ENCODE measurements at regions not wholly inside any gene's neighbourhood (a gene's known extent, or its start where the extent isn't known, plus 50 kb on each side); places are given as distances from the start of the nearest gene placed in this dataset.
"Not testable (repeated sequence)": the region's sequence is repeated elsewhere in the genome, so short reads cannot be mapped to it uniquely, and the experiment has no call there.

DNA sequence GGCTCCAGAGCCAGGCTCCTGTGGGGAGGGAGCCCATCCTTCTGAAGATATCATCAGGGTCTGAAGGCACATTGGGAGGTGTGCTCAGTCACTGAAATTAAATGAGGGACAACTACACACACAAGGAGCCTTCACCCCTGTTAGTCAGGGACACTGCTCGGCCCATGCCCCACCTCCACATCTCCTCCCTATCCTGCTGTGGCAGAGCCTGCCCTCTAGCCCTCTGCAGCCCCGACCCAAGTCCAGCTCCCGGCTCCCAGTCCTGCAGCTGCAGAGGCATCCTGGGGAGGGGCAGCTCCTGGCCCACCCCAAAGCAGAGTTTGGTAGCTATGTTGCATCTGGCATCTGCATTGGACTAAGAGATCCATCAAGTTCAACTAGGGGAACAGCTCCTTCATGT lies 136.3 kb downstream of the ZNF248 start:
- no peak for DNase-seq (ENCODE audit: low spot score)
- Mint-ChIP-seq H3K36me3 (peaks cover 67% of the 10 kb centered on the region), H3K4me1 (no peaks in the 10 kb centered on the region), H3K4me3 (no peak overlapping the region), H3K9me3 (peaks cover 75% of the 10 kb centered on the region), H3K27me3 (ENCODE audit: low read depth) (peaks cover 13% of the 10 kb centered on the region), H3K27ac (no peak overlapping the region)
- TF ChIP-seq TCF7 (CRISPR knock-in tag; IDR thresholded peaks at IDR 0.05; ENCODE audit: low read depth) (no peak), TEAD4 (CRISPR knock-in tag; IDR thresholded peaks at IDR 0.05) (no peak), ZNF396 (CRISPR knock-in tag; IDR thresholded peaks at IDR 0.05; ENCODE audit: borderline replicate concordance) (no peak), CREM (CRISPR knock-in tag; IDR thresholded peaks at IDR 0.05) (no peak), GTF2I (CRISPR knock-in tag; conservative IDR thresholded peaks at IDR 0.05) (no peak), ZNF232 (CRISPR knock-in tag; IDR thresholded peaks at IDR 0.05) (no peak), JUN (CRISPR knock-in tag; IDR thresholded peaks at IDR 0.05) (no peak), FOXK1 (CRISPR knock-in tag; IDR thresholded peaks at IDR 0.05) (no peak), ZNF263 (CRISPR knock-in tag; IDR thresholded peaks at IDR 0.05; ENCODE audit: low read depth) (no peak), ZNF121 (CRISPR knock-in tag; IDR thresholded peaks at IDR 0.05) (no peak), ZNF671 (CRISPR knock-in tag; IDR thresholded peaks at IDR 0.05) (no peak), GRHL2 (CRISPR knock-in tag; IDR thresholded peaks at IDR 0.05; ENCODE audit: insufficient replicate concordance, severe bottlenecking) (no peak), MYBL2 (CRISPR knock-in tag; IDR thresholded peaks at IDR 0.05) (no peak)
- TF ChIP-seq, protein P1, sequence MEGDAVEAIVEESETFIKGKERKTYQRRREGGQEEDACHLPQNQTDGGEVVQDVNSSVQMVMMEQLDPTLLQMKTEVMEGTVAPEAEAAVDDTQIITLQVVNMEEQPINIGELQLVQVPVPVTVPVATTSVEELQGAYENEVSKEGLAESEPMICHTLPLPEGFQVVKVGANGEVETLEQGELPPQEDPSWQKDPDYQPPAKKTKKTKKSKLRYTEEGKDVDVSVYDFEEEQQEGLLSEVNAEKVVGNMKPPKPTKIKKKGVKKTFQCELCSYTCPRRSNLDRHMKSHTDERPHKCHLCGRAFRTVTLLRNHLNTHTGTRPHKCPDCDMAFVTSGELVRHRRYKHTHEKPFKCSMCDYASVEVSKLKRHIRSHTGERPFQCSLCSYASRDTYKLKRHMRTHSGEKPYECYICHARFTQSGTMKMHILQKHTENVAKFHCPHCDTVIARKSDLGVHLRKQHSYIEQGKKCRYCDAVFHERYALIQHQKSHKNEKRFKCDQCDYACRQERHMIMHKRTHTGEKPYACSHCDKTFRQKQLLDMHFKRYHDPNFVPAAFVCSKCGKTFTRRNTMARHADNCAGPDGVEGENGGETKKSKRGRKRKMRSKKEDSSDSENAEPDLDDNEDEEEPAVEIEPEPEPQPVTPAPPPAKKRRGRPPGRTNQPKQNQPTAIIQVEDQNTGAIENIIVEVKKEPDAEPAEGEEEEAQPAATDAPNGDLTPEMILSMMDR (IDR thresholded peaks at IDR 0.05): no peak
- TF ChIP-seq, protein P2, sequence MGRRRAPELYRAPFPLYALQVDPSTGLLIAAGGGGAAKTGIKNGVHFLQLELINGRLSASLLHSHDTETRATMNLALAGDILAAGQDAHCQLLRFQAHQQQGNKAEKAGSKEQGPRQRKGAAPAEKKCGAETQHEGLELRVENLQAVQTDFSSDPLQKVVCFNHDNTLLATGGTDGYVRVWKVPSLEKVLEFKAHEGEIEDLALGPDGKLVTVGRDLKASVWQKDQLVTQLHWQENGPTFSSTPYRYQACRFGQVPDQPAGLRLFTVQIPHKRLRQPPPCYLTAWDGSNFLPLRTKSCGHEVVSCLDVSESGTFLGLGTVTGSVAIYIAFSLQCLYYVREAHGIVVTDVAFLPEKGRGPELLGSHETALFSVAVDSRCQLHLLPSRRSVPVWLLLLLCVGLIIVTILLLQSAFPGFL (CRISPR knock-in tag; IDR thresholded peaks at IDR 0.05; ENCODE audit: borderline replicate concordance): no peak
- TF ChIP-seq, protein P3, sequence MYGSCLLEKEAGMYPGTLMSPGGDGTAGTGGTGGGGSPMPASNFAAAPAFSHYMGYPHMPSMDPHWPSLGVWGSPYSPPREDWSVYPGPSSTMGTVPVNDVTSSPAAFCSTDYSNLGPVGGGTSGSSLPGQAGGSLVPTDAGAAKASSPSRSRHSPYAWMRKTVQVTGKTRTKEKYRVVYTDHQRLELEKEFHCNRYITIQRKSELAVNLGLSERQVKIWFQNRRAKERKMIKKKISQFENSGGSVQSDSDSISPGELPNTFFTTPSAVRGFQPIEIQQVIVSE (CRISPR knock-in tag; IDR thresholded peaks at IDR 0.05; ENCODE audit: borderline replicate concordance): no peak
- TF ChIP-seq, protein P4, sequence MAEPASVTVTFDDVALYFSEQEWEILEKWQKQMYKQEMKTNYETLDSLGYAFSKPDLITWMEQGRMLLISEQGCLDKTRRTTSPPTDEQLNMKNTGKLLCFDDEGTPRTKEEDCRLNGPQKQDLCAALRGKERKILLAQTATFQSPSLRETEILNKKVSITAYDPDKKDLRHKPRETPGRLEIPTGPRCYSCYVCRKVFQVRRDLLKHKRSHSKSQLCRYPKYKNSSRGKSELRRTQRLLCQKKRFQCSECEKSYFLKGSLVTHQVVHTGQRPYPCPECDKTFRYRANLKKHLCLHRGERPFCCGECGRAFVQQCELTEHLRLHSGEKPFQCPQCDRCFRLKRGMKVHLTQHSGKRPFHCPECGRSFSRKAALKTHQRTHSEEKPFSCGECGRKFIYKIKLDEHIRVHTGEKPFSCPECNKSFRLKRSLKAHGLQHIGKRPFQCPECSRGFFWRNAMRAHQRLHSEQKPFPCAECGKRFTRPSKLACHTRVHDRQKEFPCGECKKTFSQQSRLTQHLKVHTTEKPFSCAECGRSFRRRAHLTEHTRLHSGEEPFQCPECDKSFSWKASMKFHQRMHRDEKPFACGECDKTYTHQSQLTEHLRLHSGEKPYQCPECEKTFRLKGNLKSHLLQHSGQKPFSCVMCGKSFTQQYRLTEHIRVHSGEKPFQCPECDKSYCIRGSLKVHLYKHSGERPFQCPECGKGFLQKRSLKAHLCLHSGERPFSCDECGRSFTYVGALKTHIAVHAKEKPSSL (CRISPR knock-in tag; conservative IDR thresholded peaks at IDR 0.05): no peak
- TF ChIP-seq, protein P5, sequence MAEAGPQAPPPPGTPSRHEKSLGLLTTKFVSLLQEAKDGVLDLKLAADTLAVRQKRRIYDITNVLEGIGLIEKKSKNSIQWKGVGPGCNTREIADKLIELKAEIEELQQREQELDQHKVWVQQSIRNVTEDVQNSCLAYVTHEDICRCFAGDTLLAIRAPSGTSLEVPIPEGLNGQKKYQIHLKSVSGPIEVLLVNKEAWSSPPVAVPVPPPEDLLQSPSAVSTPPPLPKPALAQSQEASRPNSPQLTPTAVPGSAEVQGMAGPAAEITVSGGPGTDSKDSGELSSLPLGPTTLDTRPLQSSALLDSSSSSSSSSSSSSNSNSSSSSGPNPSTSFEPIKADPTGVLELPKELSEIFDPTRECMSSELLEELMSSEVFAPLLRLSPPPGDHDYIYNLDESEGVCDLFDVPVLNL (CRISPR knock-in tag; IDR thresholded peaks at IDR 0.05; ENCODE audit: borderline replicate concordance, low read depth): no peak
- TF ChIP-seq, protein P6, sequence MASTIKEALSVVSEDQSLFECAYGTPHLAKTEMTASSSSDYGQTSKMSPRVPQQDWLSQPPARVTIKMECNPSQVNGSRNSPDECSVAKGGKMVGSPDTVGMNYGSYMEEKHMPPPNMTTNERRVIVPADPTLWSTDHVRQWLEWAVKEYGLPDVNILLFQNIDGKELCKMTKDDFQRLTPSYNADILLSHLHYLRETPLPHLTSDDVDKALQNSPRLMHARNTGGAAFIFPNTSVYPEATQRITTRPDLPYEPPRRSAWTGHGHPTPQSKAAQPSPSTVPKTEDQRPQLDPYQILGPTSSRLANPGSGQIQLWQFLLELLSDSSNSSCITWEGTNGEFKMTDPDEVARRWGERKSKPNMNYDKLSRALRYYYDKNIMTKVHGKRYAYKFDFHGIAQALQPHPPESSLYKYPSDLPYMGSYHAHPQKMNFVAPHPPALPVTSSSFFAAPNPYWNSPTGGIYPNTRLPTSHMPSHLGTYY (CRISPR knock-in tag; IDR thresholded peaks at IDR 0.05): no peak
- TF ChIP-seq, protein P7, sequence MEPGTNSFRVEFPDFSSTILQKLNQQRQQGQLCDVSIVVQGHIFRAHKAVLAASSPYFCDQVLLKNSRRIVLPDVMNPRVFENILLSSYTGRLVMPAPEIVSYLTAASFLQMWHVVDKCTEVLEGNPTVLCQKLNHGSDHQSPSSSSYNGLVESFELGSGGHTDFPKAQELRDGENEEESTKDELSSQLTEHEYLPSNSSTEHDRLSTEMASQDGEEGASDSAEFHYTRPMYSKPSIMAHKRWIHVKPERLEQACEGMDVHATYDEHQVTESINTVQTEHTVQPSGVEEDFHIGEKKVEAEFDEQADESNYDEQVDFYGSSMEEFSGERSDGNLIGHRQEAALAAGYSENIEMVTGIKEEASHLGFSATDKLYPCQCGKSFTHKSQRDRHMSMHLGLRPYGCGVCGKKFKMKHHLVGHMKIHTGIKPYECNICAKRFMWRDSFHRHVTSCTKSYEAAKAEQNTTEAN (CRISPR knock-in tag; IDR thresholded peaks at IDR 0.05): no peak
- no peak for ATAC-seq
- CTCF ChIA-PET: no interaction called here
- POLR2A ChIA-PET: no interaction called here

DNA sequence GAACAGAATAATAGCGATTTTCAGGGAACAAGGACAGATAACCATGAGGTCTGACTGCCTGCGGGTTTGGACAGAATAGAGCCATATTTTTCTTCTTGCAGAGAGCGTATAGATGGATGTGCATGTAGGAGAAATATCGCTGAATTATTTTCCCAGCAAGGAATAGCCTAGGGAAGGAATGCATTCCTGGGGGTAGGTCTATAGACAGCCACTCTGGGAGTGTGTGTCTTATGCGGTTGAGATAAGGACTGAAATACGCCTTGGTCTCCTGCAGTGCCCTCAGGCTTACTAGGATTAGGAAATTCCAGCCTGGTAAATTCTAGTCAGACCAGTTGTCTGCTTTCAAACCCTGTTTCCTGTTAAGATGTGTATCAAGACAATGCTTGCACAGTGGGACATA lies 139.3 kb downstream of the ZNF248 start:
- H3K4me3 Mint-ChIP-seq; H3K27ac Mint-ChIP-seq; POLR2A ChIA-PET; CTCF ChIA-PET; DNase-seq (ENCODE audit: low spot score); ATAC-seq; H3K4me1 Mint-ChIP-seq: not testable (repeated sequence)
- Mint-ChIP-seq H3K9me3 (peaks cover 72% of the 10 kb centered on the region), H3K36me3 (peaks cover 66% of the 10 kb centered on the region), H3K27me3 (ENCODE audit: low read depth) (peaks cover 13% of the 10 kb centered on the region; the same call in 1 of the 2 replicates)
